PC-9 (cell line): ENCODE measurements at regions not wholly inside any gene's neighbourhood (a gene's known extent, or its start where the extent isn't known, plus 50 kb on each side); places are given as distances from the start of the nearest gene placed in this dataset.
"Not testable (repeated sequence)": the region's sequence is repeated elsewhere in the genome, so short reads cannot be mapped to it uniquely, and the experiment has no call there.

ENCODE experiments used
- BruUV-seq: library from RNA; stranded (reverse); fragments of 400-500 nt; replicated peaks from 2 replicates; lab custom pipeline; 2021; lab: Mats Ljungman, UMichigan
- CTCF ChIA-PET: fragments of 300-600 bp; sonication (Branson Sonifier 250); formaldehyde crosslinking; loops from one replicate; lab custom pipeline; 2022; ENCODE audit warnings: antibody characterized with exemption; lab: Charles Lee
- POLR2A ChIA-PET: fragments of 300-600 bp; sonication (Branson Sonifier 250); formaldehyde crosslinking; loops from one replicate; lab custom pipeline; 2022; ENCODE audit warnings: antibody characterized with exemption; ENCODE audit not compliant: unreplicated experiment; lab: Charles Lee
- DNase-seq, 2 experiments: peaks; one replicate each; pipeline versions ENCODE4 v3.0.0 to v3.0.0-alpha.2; 2015 to 2022; ENCODE audit warnings: mixed read lengths in 1 of 2
- H2AFZ ChIP-seq: fragments of 200-600 bp; sonication (generic); 2 replicates; pipeline ENCODE4 v1.8.1; 2017; ENCODE audit warnings: antibody characterized with exemption
- H3F3A ChIP-seq: fragments of 200-600 bp; sonication (generic); 2 replicates; pipeline ENCODE4 v1.8.1; 2017; ENCODE audit warnings: antibody characterized with exemption, mild to moderate bottlenecking, low read depth; ENCODE audit not compliant: insufficient read depth
- H3K27ac ChIP-seq: fragments of 200-600 bp; sonication (generic); 2 replicates; pipeline ENCODE4 v1.6.1; 2016; ENCODE audit warnings: mixed run types
- H3K27me3 ChIP-seq: fragments of 200-600 bp; sonication (generic); 2 replicates; pipeline ENCODE4 v1.6.1; 2016; ENCODE audit warnings: low read depth, mixed run types; ENCODE audit not compliant: insufficient read depth
- H3K36me3 ChIP-seq: fragments of 200-600 bp; sonication (generic); 2 replicates; pipeline ENCODE4 v1.6.1; 2016; ENCODE audit warnings: low read depth, mixed run types
- H3K4me1 ChIP-seq: fragments of 200-600 bp; sonication (generic); replicated peaks from 2 replicates; pipeline ENCODE4 v1.6.1; 2016; ENCODE audit warnings: mixed run types; ENCODE audit not compliant: insufficient read depth
- H3K4me2 ChIP-seq: fragments of 200-600 bp; sonication (generic); 2 replicates; pipeline ENCODE4 v1.6.1; 2017; ENCODE audit warnings: mixed run types
- H3K4me3 ChIP-seq: fragments of 200-600 bp; sonication (generic); 2 replicates; pipeline ENCODE4 v1.6.1; 2016; ENCODE audit warnings: mixed run types
- H3K79me2 ChIP-seq: fragments of 200-600 bp; sonication (generic); 2 replicates; pipeline ENCODE4 v1.6.1; 2017; ENCODE audit warnings: low read depth, mixed run types
- H3K9me2 ChIP-seq: fragments of 200-600 bp; sonication (generic); 2 replicates; pipeline ENCODE4 v1.8.1; 2017; ENCODE audit warnings: mild to moderate bottlenecking; ENCODE audit not compliant: insufficient read depth
- H3K9me3 ChIP-seq: fragments of 200-600 bp; sonication (generic); 2 replicates; pipeline ENCODE4 v1.8.1; 2016; ENCODE audit warnings: low read depth; ENCODE audit not compliant: insufficient read depth
- H4K20me1 ChIP-seq: fragments of 200-600 bp; sonication (generic); 2 replicates; pipeline ENCODE4 v1.8.1; 2017; ENCODE audit not compliant: insufficient read depth
- CTCF ChIP-seq: fragments of 200-600 bp; sonication (generic); conservative IDR thresholded peaks from 2 replicates; pipeline ENCODE4 v1.6.1; 2017; ENCODE audit warnings: mixed run types, antibody characterized with exemption, mild to moderate bottlenecking, moderate library complexity
- EZH2 ChIP-seq: fragments of 200-600 bp; sonication (generic); IDR thresholded peaks from 2 replicates; pipeline ENCODE4 v1.8.0; 2017; ENCODE audit warnings: antibody characterized with exemption, low read depth
- intact Hi-C: fragments of 100-400 bp; cut with micrococcal nuclease; formaldehyde crosslinking; loops from one replicate; pipeline ENCODE4 v1.10.0; 2022; ENCODE audit not compliant: unreplicated experiment

- Histone ChIP-seq H3K27ac (no peak overlapping the region), H3K9me2 (no peaks in the 10 kb centered on the region), H3K79me2 (no peaks in the 10 kb centered on the region), H3K4me3 (no peak overlapping the region), H3K27me3 (peaks cover 50% of the 10 kb centered on the region), H3K4me2 (no peak overlapping the region), H3K36me3 (no peaks in the 10 kb centered on the region), H3K4me1 (no peaks in the 10 kb centered on the region), H3F3A (no peaks in the 10 kb centered on the region), H2AFZ (no peak overlapping the region), H3K9me3 (no peaks in the 10 kb centered on the region), H4K20me1 (no peaks in the 10 kb centered on the region)
- intact Hi-C loops, result no loop called here
- CTCF ChIA-PET, result no interaction called here
- POLR2A ChIA-PET, result no interaction called here
- DNase-seq, result no peak
- TF ChIP-seq CTCF, result no peak
- TF ChIP-seq EZH2, result no peak
- no TSS peak for BruUV-seq
Measured at GRCh38 chr3:75325716-75326115, 338.4 kb upstream of the FRG2C start.

GRCh38 chr3:75327453-75327852 is 336.7 kb upstream of the FRG2C start:
- BruUV-seq, result no TSS peak
- H3K9me2 ChIP-seq, result no peaks in the 10 kb centered on the region
- H3K27ac ChIP-seq, result no peak overlapping the region
- H3K4me1 ChIP-seq, result no peaks in the 10 kb centered on the region
- H2AFZ ChIP-seq, result no peak overlapping the region
- H3K36me3 ChIP-seq, result no peaks in the 10 kb centered on the region
- ChIA-PET POLR2A (no interaction called here), CTCF (no interaction called here)
- H3K79me2 ChIP-seq, result no peaks in the 10 kb centered on the region
- H3K4me3 ChIP-seq, result no peak overlapping the region
- no peaks in the 10 kb centered on the region for H4K20me1 ChIP-seq
- DNase-seq, result no peak
- intact Hi-C loops, result no loop called here
- peaks cover 46% of the 10 kb centered on the region for H3K27me3 ChIP-seq
- H3K9me3 ChIP-seq, result no peaks in the 10 kb centered on the region
- TF ChIP-seq CTCF, result no peak
- no peak for TF ChIP-seq EZH2
- no peak overlapping the region for H3K4me2 ChIP-seq
- H3F3A ChIP-seq, result no peaks in the 10 kb centered on the region

- Histone ChIP-seq H3K4me2 (no peak overlapping the region), H3K27me3 (peaks cover 47% of the 10 kb centered on the region), H3K36me3 (no peaks in the 10 kb centered on the region), H3K9me3 (no peaks in the 10 kb centered on the region), H3K4me3 (no peak overlapping the region), H3K9me2 (no peaks in the 10 kb centered on the region), H3K79me2 (no peaks in the 10 kb centered on the region), H3K27ac (no peak overlapping the region), H4K20me1 (no peaks in the 10 kb centered on the region), H3F3A (no peaks in the 10 kb centered on the region), H2AFZ (no peak overlapping the region), H3K4me1 (no peaks in the 10 kb centered on the region)
- TF ChIP-seq CTCF, result no peak
- TF ChIP-seq EZH2, result no peak
- CTCF ChIA-PET, result no interaction called here
- DNase-seq, result no peak
- intact Hi-C loops, result no loop called here
- BruUV-seq, result no TSS peak
- POLR2A ChIA-PET, result no interaction called here
Measured at GRCh38 chr3:75329476-75330097, 334.5 kb upstream of the FRG2C start.

GRCh38 chr3:75330446-75330845 is 333.7 kb upstream of the FRG2C start:
- intact Hi-C loops, H3K4me3 ChIP-seq, H3K4me2 ChIP-seq, DNase-seq, POLR2A ChIA-PET, H3K36me3 ChIP-seq, H3K9me2 ChIP-seq, H3K9me3 ChIP-seq, H3F3A ChIP-seq, H3K79me2 ChIP-seq, H4K20me1 ChIP-seq, H3K27ac ChIP-seq, BruUV-seq, H3K4me1 ChIP-seq, CTCF ChIA-PET, H2AFZ ChIP-seq: not testable (repeated sequence)
- peaks cover 47% of the 10 kb centered on the region for H3K27me3 ChIP-seq

GRCh38 chr3:75332090-75332489 is 332.0 kb upstream of the FRG2C start:
- H2AFZ ChIP-seq, H3K9me3 ChIP-seq, CTCF ChIA-PET, BruUV-seq, H3K9me2 ChIP-seq, H3K79me2 ChIP-seq, H3F3A ChIP-seq, intact Hi-C loops, DNase-seq, H3K4me1 ChIP-seq, H3K4me2 ChIP-seq, H3K27ac ChIP-seq, POLR2A ChIA-PET, H4K20me1 ChIP-seq, H3K4me3 ChIP-seq, H3K36me3 ChIP-seq: not testable (repeated sequence)
- H3K27me3 ChIP-seq, result peaks cover 49% of the 10 kb centered on the region
